T-helper 2 cell (primary cell): ENCODE measurements at regions not wholly inside any gene's neighbourhood (a gene's known extent, or its start where the extent isn't known, plus 50 kb on each side); places are given as distances from the start of the nearest gene placed in this dataset.

Experiments used
- DNase-seq, 5 experiments: peaks; one replicate each; pipeline versions ENCODE4 v3.0.0 to v3.0.0-alpha.2; 2012 to 2022

DNA sequence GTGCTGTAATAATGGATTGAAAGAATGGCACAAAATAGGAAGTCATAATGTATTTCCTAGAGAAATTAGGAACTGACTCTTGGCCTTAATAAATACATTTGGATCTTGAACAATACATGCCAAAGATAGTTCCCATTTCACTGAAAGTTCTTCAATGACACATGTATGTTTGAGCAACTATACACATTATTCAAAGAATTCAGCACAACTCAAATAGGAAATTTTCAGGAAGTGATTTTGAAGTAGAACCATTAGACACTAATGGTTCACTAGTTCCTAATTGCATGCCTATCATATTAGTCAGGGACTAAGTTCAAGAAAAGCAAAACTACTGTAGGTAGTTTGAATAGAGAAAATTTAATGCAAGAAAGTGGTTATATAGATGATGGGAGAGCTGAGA, 404.7 kb downstream of the LMO4 start:
- DNase-seq: no peak

DNA sequence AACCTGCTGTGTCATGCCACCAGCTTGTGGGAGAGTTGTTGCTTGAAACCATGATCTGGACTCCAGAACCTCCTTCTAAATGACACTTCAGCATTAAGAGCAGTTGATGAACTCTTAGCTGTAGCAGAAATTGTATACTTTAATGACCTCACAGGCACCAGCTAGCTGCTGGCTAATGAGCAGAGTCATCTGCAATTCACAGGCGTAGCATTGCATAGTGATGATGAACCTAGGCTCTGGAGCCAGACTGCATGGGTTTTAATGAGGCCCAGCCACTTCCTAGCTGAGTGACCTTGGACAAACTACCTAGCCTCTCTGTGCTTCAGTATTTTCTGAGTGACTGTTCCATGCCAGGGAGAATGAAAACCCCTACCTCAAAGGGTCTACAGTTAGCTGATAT, 407.1 kb downstream of the LMO4 start:
- no peak for DNase-seq

DNA sequence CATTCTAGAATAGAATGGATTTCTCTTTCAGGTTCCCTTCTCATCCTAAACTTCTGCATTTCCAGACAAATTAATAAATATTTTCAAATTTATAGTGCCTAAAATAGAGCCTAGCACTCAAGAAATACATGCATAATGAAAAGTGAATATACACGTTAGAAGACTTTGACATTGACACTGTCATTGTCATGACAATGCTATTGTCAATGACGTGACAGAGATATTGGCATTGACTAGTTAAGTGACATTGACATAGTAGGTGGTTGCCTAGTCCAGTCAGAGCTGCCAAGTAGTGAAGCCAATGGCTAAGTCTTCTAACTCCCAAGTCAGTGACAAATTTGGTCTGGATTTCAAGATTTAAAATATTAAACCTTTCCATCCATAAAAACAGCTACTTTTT, 410.5 kb downstream of the LMO4 start:
- DNase-seq: no peak

DNA sequence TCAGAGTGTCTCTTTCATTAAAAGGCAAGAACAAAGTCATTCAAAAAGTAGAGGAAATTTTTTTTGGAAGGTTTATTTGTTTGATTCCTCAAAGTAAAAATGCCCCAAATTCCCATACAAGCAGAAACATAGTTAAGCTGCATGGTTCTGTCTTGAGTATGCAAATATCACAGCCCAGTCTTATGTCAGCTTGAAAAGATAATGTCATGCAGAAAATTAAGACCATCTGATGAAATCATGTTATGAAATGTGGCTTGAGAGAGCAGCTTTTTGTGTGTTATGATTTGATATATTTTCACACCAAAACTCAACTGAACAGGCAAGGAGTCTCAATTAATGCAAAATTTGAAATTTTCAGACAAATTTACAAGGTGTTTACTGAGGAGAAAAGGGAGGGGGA, 411.0 kb downstream of the LMO4 start:
- DNase-seq: no peak

DNA sequence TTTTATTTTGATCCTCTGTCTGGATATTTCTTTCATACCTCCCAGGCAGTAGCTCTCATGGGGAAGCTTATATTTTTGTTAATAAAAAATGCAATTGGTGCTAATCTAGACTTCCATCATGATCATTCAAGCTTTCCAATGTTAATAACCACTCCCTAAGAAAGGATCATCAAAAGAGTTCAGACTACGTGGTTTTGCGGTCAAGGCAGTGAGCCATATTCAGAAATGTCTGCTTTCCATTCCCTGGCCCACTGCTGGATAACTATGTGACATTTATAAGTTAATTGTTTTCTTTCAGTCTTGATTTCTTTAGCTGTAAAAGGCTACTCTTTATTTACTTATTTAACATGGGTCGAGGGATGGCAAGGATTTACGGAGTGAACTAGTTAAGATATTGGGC, 414.6 kb downstream of the LMO4 start:
- DNase-seq: no peak

DNA sequence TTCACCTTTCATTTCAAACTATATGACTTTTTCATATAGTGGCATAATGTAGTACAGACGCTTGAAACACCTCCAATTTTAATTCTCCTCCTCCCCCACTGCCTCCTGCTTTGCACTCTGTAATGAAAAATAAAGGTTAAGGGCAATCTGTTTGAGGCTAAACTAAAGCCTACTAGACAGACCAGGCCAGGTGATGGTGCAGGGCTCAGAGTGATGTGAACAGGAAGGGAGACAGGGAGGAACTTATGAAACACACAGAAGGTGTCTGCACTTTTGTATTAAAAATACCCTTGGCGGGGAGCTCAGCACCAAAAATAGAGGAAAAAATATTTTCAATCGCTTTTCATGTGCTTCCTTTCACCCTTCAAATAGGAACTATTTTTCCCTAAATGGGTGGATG, 415.4 kb downstream of the LMO4 start:
- no peak for DNase-seq

DNA sequence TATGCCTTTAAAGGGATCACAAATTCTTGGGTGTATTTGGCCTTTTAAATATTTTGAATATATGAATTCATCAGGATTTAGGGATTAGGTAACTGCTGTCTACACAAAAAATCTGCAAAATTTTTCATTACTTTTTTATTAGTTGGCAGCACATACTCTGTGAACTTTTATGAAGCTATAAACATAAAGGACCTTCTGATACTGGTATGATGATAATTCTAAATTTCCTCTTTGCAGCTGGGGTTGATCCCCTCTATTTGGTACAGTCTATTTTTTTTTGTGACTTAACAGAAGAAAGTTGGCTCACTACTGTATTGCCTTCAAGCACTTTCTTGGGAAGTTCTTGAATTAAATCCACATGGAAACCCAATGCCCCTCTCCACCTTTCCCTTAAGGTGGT, 416.1 kb downstream of the LMO4 start:
- DNase-seq: no peak

DNA sequence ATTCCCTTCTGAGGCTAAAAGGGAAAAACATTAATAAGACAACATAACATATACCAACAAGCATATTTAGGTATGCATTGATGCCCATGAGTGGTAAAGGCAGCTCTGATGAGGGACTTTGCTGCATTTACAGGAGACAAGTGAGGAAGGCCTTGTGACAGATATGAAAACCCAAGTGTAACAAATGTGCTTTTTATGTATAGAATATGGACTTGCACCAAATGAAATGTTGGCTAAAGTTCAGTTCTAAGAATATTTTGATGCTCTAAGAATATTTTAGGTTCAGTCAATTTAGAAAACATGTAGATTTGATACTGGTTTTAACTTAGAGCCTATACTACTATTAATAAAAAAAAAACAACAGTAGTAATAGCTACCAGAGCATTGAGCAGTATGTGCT, 424.7 kb downstream of the LMO4 start:
- no peak for DNase-seq

DNA sequence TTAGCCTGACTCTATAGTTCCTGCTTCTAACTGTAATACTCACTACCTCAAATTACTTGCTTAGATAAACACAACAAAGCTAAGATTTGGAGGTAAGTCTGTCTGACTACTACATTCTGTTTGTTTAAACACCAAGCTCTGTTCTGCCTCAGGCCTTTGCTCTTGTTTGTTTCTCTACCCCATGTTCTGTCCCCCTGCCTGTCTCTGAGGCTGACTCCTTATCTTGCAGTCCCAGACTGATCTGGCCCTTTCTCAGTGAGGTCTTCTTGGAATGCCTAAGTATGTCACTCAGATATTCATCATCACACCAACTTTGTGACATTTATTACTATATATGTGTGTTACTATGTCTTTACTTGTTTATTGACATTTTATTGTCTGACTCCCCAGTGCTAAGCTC, 425.5 kb downstream of the LMO4 start:
- no peak for DNase-seq

DNA sequence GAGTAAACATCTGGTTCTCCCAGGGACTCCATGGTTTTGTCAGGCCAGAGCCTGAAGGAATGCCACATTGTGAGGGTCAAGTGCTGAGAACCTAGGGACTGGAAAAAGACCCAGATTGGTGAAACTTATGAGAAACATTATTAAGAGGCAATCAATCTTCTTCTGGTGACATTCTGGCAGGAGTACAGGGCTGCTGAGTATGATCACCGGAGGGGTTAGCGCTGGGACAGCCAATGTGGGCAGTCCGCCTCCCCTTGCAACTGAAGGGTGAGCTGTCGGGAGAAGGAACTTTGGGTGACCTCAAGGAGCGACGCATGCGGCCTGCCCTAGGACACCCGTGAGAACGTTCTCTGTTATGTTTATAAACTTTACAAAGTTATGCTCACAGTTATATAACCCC, 429.0 kb downstream of the LMO4 start:
- DNase-seq: no peak

DNA sequence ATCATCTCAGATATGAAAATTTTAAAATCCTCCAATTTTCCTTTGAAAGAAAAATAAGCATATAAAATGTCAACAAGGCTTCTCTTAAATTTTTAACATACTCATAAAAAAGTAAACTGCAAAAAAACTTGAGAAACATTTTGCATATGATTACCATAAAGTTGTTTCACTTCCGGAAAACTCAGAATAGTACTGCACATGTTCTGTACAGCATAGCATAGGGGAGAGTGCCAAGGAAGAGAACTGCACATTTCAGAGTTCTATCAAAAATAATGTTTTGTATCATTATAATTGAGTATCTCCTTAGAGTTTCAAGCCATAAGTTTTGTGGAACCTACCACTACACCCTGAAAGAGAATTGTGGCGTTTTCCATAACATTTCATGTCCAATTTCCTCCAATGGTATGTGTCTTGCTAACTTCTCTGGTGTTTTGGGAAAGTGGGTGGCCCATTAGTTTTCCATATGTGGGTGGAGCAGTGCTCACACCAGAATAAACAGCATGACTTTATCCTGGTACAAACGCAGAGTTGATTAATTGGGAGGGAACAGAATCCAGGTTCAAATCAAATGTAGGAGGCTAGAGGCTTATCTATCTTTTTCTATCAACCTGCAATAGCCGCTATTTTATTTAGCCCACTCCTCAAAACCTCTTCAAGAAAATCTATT, 430.9 kb downstream of the LMO4 start:
- DNase-seq: no peak

DNA sequence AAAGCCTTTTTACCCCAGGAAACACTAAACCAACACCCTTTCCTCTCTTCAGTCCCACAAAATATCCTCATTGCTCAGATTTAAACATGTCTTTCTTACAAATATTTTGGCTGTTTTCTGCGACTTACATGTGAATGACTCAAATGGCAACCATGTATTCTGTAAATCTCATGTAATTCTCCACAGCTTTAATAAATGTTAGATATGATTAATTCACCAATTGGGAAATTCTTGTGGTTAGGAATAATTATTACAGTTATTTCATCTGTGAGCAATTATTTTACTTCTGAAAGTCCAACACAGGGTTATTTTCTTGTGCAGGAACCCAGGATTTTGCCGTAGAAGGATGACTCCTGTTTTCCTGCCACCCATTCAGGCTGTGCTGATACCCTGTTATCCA, 431.5 kb downstream of the LMO4 start:
- no peak for DNase-seq

DNA sequence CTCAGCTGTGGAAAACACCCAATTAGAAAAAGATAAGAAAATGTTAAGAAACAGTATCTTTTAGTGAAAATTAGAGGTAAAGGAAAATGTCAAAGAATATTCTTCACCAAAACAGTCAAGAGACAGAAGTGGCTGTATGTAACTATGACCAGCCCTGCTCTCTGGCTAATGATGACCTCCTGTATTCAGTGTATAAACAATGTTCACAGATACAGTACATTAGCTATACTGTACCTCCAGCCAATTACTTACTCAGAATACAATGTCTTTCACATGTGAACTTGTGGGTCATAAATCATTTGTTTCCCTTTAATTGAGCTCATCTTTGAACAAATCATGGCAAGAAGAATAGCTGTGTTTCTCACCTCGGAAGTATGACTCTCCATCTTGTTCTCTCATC, 432.0 kb downstream of the LMO4 start:
- DNase-seq: no peak

DNA sequence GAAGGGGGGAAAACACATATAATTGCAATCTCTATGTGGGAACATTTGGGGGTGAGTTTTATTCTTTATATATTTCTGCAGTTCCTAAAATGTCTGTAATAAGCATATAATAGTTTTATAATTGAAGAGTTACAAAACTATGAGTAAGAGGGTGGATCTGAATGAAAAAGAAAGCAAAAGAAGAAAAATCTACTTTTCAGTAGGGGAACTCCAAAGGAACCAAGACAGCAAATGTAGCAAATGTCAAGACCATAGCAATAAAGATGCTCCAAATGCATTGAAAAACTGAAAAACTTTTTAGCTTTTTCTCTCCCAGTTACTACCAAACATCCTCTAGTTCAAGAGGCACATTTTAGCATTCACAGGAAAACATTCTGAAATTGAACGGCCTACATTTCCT, 434.8 kb downstream of the LMO4 start:
- no peak for DNase-seq

DNA sequence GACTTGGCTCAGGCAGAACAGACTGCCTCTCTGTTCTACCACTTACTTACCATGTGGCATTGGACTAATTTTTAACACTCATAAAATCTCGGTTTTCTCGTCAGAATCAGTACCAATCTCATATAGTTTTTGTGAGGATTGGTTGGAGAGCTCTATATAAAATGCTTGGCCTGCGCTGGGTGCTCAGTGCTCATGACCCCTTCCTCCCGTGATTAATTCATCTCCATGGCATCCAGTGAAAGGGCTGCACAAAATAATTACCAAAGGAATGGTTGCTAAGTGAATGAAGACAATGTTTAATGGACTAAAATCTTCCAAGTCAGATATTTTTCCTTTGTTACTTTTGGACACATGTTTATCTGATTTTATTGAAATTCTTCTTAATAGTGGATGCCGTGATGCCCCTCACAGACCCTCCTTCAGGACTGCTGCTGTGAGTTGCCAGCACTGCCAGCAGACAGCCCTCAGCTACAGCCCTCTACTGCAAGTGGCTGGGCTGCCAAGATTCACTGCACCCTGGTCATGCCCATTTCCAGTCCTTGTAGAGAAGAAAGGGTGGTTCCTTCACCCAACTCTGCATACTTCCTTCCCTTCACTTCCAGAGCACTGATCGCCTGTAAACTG, 436.5 kb downstream of the LMO4 start:
- DNase-seq: no peak

DNA sequence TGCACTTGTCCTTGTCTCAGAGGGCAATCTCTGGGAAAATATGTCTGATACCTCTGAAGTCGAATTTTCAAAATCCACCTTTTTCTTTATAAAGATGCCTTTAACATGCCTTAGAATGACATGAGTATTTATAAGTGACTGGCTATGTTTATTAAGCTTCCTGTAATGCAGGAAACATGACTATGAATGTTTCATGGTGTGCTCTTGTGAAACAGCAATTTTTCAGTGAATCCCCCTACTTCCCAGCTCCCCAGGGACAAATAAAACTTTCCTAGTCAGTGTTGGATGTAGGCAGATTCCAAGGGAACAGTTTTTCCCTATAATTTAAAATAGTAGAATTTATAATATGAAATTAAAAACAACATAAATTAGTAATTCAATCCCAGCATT, 437.0 kb downstream of the LMO4 start:
- no peak for DNase-seq

DNA sequence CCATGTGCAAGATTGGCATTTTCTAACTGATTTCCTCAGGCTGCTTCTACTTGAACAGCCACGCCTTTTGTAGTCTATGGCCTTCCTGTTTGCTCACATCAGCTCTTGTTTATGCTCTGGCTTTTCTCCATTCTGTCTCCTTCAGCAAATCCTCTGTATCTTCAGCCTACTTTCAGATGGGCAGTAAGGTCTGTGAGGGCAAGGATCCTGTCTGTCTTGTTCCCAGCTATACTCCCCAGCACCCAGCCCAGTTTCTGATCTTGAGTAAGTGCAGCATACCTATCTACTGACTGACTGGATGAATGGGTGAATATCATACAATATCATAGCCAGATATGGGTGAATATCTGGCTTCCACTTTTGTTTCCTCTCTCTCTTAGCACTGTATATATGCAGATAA, 438.1 kb downstream of the LMO4 start:
- DNase-seq: no peak

DNA sequence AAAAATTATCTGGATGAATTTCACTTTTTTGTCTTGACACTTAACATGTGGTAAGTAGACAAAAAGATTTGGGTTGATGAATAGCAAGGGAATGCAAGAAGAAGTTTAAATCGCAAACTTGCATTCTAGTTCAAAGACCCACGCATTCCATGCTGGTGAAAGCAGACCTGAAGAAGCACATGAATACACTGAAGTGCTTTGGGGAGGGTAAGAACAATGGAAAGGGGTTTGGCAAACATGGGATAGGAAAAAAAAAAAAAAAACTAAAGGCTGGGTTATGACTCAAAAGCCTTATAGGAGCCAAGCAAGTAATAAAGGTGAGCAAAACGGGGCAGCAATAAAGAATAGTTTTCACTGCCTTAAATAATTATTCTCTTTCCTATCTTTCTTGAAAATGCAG, 450.2 kb downstream of the LMO4 start:
- no peak for DNase-seq

DNA sequence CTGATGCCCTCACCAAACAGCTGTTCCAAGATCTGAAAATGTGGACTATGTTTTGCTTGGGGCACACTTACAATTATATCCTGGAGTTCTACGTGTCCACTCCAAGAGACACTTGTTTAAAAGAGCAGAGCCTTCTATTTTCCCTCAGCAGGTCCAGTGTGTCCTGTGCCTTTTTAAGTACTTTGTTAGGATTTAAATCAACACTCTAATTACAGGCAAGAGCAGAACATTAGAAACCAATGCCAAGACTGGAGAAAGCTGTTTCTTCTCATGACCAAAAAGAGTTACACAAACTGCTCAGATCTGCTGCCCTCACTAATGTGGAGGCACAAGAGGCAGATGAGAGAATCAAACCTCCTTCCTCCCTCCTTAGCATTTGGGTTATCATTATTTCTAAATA, 452.9 kb downstream of the LMO4 start:
- DNase-seq: no peak

DNA sequence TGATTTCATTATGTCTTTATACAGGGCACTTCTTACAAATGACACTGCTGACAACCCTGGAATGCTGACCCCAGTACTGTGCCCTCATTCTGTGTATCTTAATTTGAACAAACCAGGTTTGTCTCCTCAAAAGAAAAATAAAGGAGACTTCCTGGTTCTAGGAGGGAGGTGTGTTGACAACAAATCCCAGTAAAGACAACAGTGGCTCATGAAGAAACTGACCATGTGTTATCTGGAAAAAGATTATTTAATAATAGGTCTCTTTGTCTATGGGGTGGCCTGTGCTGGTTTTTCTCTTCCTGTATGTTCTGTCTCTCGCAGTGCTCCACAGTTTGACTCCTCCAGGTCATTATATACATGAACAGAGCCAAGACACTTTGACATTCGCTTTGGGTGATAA, 454.6 kb downstream of the LMO4 start:
- no peak for DNase-seq

DNA sequence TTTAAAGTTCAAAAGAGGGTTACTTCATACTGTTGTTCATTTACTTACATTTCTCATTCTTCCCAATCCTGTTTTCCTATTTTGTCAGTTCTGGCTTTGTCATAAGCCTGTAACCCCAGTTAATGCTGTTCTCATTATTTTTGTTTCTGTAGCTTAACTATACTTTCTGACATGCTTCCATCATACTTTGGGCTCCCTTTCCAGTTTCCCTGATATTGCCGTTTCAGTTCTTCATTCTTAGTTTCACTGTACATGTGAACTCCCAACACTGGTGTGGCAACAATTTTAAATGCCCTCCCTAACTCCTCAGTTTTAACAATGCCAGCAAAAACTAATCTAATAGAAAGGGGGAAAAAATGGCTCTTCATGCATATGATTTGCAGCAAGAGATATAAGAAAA, 456.7 kb downstream of the LMO4 start:
- DNase-seq: no peak

DNA sequence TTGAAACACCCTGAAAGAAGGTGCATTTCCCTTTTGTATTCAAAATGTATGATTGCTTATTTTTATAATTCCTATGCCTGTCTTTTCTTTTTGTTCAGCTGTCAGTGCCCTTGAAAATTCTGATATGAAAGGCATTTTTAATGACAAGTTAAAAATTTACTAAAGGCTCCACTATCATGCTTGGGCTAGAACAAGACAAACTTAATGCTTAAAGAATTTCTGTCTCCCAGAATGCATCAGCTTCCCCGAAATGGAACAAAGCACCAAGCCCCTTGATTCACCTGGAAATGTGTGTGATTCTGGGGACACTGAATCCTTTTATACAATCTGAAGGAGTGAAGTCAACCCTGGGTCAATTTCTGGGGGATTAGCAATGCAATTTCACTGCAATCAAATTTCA, 457.5 kb downstream of the LMO4 start:
- no peak for DNase-seq

DNA sequence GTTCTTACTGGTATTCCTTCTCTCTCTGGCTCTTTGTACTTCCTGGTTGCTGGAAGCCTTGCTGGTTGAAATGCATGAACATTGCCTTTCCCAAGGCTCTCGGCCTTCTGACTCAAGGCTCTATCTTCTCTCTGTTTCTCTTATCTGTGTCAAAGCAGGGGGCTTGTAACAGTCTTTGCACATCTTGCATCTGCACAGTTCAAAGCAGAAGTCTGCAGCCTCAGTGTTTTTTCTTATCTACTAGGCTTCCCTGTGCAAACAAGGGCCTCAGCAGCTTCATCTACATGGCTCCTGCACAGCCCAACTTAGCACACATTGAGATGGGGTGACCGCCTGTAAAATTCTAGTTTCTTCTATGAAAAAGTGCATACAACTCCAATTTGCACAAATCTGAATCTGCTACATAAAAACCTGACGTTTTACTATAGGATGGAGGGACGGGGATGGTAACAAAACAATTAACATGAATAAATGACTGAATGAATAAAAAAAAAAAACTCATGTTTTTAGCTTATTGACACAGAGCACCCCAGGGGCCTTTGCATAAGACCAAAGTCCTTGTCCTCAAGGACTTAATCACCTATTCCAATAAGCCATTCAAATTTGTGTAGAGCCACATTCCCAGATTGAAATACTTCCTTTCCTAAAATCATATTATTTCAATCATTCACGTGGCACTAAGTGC, 458.3 kb downstream of the LMO4 start:
- no peak for DNase-seq

DNA sequence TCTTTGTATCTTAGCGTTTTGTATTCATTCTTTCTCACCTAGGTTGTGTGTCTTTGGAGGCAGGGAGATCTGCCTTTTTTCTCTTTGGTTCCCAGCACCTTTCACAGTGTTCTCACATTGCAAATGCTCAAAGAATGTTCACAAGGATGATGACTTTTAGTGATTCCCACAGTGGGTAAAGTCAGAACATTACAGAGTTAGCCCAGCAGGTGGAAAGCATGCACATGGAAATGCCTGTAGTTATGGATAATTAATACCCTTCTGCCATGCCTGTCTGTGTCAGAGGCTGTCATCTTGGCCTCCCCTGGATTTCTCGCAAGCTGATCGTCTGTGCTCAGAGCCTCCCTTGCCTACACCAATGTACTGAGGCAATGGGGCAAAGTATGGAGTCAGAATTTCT, 458.9 kb downstream of the LMO4 start:
- DNase-seq: no peak

DNA sequence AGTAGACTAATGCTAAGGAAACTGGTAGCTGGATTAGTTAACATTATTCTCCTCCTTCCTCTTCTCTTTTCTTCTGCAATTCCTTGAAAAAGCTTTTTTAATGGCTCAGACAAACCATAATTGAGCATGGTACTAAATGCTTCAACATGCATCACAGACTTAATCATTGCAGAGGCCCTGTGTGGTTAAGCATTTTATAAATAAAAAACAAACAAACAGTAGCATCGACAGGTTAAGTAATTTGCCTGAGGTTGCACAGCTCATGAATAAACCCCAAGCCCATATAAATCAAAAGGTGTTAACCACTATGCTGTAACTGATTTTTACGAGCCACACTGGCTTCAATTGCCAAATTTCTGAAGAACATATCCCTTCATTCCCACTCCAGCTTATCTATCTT, 462.1 kb downstream of the LMO4 start:
- no peak for DNase-seq
